8988T (cell line): ENCODE measurements at regions not wholly inside any gene's neighbourhood (a gene's known extent, or its start where the extent isn't known, plus 50 kb on each side); places are given as distances from the start of the nearest gene placed in this dataset.

Experiments
- DNase-seq: peaks from one replicate; pipeline ENCODE4 v3.0.0; 2011

GRCh38 chr12:83185241-83185640, 498.5 kb downstream of the TMTC2 start:
- DNase-seq, result no peak
